ENCODE measurements at regions not wholly inside any gene's neighbourhood (a gene's known extent, or its start where the extent isn't known, plus 50 kb on each side); places are given as distances from the start of the nearest gene placed in this dataset.

- DNase-seq, result no peak
Observed at GRCh38 chr4:144903953-144904711, 193.9 kb downstream of the ANAPC10 start.

GRCh38 chr4:144905286-144905685, 192.7 kb downstream of the ANAPC10 start:
- no peak for DNase-seq

- no peak for DNase-seq
Observed at GRCh38 chr4:144906181-144906925, 191.6 kb downstream of the ANAPC10 start.

- DNase-seq, result peak in 1 of 2 experiments; percentile 32
Observed at GRCh38 chr4:144910723-144911122, 187.3 kb downstream of the ANAPC10 start.
